ENCODE measurements at regions not wholly inside any gene's neighbourhood (a gene's known extent, or its start where the extent isn't known, plus 50 kb on each side); places are given as distances from the start of the nearest gene placed in this dataset.

DNA sequence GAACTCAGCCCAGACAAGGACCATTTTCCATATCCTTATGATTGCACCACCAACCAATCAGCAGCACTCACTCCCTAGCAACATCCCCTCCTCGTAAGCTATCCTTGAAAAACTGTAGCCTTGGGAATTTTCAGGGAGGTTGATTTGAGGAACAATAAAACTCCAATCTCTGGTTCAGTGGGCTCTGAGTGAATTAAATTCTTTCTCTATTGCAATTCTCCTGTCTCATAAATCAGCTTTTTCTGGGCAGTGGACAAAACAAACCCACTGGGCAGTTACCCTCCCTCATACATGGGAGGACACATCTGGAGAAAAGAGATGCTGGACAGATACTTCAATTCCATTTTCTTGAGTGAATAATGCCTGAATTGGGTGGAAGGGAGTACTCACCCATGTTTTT, 115.4 kb upstream of the STXBP5 start:
- intact Hi-C loops (cut with DNase I), result no loop called here
- DNase-seq, result no peak

DNA sequence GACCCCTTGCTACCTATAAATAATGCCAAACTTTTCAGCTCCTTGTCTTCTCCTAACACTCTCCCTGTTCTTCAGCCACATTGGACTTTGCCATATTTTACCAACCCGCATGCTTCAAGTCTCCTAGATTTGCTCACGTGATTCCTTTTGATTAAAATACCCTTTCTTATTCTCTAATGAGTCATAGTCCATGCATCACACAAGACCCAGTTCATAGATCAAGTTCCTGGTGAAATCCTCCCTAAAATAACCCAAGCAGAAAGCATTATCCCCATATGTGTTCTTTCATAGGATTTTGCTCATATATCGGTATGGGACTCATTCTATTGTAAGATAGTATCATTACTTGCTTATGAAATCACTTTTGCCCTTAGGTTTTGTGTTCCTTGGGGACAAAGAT, 108.9 kb upstream of the STXBP5 start:
- intact Hi-C loops (cut with DNase I), result no loop called here

DNA sequence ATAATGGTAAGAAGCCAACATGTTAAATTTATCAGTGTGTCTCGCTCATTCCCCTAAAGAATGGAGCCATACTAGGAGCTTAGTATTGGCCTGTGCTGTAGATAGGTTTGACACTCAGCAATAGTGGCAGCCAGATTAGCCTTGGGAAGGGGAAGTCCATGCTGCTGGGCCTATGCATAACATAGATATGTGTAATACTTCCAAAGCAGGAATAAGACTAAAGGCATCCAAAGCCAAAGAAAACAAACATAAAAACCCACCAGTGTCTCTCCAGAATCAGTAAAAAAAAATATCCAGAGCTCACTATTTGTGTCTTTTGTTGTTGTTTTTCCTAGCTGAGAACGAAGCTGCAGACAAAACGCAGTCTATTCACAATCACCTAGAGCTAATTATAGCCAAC, 104.2 kb upstream of the STXBP5 start:
- no peak for DNase-seq
- intact Hi-C loops (cut with DNase I), result no loop called here

More for the DNA sequence above, 108.9 kb upstream of the STXBP5 start:
- DNase-seq, result no peak

DNA sequence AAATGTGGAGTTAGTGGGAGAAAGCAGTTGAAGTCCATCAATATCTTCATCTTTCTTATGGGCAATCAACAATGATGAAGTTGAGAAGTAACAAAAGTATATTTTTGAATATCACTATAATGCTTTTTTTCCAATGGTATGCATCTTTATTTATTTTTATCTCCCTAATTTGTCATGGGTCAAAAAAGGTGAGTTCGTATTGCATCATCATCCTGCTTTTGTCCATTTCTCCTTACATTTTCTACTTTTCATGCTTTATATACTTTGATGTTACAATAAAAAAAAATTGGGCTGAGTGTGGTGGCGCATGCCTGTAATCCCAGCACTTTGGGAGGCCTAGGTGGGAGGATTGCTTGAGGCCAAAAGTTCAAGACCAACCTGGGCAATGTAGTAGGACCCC, 101.2 kb upstream of the STXBP5 start:
- no peak for DNase-seq
- intact Hi-C loops (cut with DNase I), result no loop called here

DNA sequence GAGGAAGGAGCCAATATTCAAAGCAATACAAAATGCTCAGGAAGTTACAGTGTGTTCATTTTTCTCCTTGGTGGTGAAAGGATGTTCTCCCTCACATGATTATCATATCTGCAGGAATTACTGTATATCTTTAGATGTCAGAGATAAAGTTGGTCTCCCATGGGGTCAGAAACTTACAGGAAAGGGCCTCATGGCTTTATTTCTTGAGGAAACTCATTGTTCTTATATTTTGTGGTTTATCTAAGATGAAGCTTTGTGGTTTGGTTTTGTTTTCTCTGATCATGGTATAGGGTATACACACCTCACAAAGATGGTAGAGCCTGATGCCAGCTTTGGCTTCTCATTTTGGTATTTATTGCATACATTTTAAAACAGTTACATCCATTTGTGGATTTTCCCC, 100.5 kb upstream of the STXBP5 start:
- DNase-seq, result no peak
- intact Hi-C loops (cut with DNase I), result no loop called here

DNA sequence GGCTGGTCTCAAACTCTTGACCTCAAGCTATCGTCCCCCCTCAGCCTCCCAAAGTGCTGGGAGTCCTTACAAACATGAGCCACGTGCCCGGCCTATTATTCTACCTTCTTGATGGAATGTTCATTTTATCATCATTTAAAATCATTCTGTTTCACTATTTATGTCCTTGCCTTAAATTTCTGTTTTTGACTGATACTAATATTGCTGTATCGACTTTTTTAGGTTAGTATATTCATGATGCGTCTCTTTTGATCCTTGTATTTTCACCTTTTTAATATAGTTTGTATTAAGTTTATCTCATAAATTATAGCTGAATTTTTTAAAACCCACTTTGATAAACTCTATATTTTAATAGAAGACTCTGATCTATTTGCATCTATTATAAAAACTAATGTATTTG, 98.4 kb upstream of the STXBP5 start:
- intact Hi-C loops (cut with DNase I), result no loop called here
- no peak for DNase-seq

DNA sequence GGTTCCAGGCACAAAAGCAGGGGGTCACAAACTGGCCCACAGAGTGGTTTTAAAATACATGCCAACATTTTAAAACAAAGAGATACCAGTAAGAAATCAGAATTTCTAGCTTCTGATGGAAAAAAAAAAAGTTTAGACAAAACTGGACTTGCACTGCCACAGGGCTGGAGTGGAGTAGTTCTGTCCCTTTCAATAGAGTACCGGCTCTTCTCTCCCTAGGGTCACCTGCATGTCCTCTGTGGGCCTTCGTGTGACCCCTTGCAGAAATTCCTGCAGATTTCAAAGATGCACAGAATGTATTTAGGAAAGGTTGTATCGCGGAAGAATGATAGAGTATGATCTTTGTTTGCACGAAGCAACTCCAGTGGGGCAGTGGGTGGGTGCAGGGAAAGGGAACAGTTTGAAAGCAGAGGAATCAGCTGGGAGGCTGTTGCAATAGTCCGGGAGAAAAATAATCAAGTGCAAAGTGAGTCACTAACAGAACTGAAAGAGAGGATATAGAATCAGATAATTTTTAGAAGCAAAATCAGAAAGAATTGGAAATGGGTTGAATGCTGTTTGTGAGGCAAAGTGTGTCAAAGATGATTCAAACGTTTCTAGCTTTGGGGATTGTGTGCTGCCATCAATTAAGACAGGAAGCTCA, 97.3 kb upstream of the STXBP5 start:
- intact Hi-C loops (cut with DNase I), result no loop called here
- DNase-seq, result peak in 24 of 42 donors; percentile 11 to 74 (median 30)

DNA sequence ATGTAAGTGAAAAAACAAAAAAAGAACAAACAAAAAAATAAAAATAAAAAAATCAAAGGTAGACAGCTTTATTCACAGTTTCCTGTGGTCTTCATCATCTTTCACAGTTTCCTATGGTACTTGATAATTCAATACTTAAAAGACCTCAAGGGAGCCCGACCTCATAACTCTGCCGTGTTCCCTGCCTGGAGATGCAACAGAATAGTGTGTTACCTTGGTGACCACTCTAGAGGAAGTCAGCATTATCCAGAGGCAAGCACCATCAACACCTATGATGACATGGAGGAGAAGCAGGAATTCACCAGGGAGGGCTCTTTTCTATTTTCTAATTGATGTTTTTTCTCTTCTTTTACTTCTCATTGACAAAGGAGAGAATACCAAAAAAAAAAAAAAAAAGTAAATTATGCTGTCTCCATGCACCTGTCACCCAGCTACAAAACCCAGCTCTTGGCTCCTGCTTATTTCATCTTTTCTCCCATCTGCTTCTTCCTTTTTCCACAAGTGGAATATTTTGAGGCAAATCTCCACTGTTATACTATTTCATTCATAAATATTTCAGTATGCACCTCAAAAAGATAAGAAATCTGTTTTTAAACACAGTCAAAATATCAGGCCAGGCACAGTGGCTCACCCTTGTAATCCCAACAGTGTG, 95.8 kb upstream of the STXBP5 start:
- DNase-seq, result no peak
- intact Hi-C loops (cut with DNase I), result no loop called here

DNA sequence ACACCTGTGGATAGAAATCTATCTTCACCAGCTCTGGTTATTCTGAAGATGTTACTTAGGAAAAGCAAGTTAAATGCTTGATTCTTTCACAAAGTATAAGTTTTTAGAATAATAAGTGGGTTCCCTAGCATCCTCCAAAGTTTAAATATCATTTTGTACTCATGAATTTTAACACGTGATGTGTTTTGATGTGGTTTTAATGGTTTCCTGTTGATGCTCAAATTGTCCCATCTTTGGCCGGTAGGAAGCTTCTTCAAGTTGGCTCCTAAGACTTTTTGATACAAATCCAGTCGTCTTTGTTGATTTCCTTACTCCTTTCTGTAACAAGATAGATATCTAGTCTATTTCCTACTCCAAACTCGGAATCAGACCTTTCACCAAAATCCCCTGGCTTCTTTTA, 94.5 kb upstream of the STXBP5 start:
- DNase-seq, result no peak
- intact Hi-C loops (cut with DNase I), result no loop called here

DNA sequence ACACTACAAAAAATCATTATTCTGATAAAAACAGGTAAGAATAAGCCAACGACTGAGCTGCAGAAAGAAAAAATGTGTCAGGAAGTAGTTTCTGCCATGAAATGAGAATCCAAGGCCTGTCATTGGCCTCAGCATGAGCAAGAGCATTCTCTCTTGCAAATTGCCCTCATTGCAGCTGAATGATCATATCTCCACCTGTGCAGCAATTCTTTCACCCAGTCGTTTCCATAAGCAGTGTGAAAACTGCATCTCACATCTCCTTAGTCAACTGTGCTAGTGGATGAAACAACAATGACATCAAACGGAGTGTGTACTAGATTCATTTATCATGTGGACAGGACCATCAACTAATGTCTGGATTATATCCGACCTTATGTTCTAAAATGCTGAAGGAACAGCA, 88.2 kb upstream of the STXBP5 start:
- no peak for DNase-seq
- intact Hi-C loops (cut with DNase I), result no loop called here

DNA sequence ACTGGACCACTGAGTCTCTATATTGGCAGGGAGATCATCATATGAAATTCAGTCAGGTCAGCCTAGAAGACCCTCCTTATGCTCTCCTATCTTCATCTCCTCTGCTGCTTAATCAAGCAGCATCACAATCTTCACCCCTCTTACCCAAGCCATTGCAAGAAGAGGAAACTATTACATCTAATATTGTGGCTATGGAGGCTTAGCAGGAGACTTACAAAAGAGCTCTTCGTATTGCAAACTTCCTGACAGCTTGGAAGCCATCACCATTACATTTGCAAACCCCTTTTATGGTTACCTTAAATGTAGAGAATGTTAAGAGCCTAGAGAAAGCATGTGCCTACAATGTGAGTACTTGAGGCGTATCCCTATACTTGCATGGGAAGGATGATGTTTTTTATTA, 87.2 kb upstream of the STXBP5 start:
- intact Hi-C loops (cut with DNase I), result no loop called here
- no peak for DNase-seq

DNA sequence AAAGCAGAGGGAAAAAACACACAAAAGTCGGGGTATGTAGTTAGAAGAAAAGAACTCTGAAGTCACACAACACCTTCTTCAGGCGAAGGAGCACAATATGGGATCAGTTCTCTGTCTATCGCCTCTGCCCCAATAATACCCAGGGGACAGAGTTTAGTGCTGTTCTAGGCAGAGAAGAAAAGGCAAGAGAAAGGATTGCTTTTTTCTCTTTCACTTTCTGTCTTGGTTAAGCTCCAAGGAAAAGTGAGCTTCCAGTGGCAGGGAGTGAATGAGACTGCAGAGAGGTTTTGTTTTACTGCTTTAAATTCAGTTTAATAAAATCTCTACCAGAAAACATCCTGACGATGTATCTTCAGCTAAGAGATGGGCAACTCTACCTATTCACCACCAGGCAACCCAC, 86.6 kb upstream of the STXBP5 start:
- no peak for DNase-seq
- intact Hi-C loops (cut with DNase I), result no loop called here

DNA sequence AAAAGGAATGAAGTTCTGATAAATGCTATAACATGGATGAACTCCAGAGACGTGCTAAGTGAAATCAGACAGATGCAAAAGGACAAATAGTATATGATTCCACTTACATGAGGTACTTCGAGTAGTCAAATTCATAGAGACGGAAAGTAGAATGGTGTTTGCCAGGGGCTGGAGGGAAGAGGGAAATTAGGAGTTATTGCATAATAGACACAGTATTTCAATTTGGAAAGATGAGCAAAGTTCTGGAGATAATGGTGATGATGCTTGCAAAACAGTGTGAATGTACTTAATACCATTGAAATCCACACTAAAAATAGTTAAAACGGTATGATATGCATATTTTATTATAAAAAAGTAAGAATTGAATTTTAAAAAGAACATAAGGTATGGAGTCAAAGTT, 84.9 kb upstream of the STXBP5 start:
- intact Hi-C loops (cut with DNase I), result no loop called here

DNA sequence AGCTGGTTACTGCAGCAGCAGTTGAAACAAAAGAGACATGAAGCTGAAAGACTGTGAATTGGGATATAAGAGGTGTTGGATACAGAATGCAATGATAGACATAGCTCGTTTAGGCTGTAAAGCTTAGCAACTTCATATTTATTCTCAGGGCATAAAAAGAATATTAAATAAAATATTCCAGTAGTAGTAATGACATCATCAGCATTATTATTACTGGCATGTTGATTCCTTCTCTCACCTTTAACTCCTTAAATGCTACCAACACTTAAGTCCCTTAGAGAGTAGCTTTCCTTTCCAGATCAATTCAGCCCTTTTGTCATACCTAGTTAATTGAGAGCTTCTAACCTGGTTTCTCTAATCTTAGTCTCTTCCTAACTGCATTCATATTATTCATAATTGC, 81.4 kb upstream of the STXBP5 start:
- intact Hi-C loops (cut with DNase I), result no loop called here
- DNase-seq, result no peak

More for the DNA sequence above, 84.9 kb upstream of the STXBP5 start:
- no peak for DNase-seq

DNA sequence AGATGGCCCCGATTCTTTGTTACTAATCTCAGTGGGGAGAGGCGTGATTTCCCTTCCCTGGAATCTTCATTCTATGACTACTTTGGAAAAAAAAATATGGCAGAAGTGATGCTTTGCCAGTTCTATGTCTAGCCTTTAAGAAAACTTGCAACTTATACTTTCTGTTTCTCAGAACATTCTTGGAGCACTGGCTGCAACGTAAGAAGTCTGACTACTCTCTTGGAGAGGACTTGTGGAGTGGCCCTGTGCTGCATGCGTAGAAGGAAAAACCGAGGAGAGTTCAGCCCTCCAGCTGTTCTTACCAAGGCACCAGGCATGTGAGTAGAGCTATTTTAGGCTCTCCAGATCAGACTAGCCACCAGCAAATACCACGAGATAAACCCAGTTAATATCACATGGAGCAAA, 77.6 kb upstream of the STXBP5 start:
- intact Hi-C loops (cut with DNase I), result no loop called here
- DNase-seq, result no peak

DNA sequence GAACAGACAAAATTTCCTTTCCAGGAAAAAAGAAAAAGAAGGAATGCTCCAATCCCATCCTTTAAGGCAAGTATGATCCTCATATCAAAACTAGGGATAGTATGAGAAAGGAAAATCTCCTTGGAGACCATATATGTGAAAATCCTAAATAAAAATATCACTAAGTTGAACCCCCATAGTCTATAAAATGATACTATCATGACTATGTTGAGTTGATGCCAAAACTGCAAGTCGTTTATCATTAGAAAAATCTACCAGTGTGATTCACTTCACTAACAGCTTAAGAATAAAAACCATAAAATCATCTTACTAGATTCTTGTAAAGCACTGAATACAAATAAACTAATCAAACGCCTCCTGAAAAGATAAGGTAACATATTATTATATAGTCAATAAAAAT, 76.6 kb upstream of the STXBP5 start:
- no peak for DNase-seq
- intact Hi-C loops (cut with DNase I), result no loop called here

DNA sequence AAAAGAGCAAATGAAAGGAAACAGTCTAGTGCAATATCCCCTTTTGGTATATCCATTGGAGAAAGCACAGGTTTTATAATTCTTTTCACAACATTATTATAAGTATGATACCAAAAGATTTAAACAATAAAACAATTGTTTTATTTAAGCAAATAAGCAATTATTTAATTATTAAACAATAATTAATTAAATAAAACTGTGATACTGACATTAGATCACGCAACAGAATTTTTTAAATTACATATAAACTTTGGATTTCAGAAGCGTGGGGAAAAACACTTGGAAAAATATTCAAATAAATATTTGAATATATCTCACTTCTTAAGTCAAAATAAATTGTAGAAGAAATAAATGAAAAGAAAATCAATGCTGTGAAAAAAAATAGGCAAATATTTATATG, 76.2 kb upstream of the STXBP5 start:
- DNase-seq, result no peak
- intact Hi-C loops (cut with DNase I), result no loop called here

DNA sequence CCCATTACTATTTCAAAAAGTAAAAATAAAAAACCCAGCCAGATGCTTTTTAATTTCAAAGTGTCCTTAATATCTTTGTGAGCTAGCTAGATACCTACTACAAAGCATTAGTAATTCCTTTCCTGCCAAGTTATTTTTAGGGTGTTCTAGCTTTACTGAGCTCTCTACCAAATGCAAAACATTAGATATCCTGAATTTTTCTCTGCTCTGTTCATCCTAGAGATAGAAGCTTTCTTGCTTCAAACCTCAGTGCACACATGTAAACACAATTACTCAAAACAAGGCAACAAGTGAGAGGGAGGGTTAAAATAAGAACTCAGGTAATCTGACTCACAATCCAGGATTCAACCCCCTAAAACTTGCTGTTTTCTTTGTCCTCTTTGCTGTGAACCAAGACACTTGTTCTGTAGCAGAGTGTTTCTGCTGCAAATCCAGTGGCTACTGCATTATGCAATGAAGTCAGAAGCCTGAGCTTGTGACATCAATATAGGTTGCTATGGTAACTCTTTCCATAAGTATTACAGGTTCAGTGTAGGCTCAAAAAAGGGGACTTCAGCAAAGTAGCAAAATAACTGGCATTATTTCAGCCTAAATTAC, 72.6 kb upstream of the STXBP5 start:
- intact Hi-C loops (cut with DNase I), result no loop called here
- peak in 6 of 42 donors; percentile 15 to 51 (median 18) for DNase-seq

DNA sequence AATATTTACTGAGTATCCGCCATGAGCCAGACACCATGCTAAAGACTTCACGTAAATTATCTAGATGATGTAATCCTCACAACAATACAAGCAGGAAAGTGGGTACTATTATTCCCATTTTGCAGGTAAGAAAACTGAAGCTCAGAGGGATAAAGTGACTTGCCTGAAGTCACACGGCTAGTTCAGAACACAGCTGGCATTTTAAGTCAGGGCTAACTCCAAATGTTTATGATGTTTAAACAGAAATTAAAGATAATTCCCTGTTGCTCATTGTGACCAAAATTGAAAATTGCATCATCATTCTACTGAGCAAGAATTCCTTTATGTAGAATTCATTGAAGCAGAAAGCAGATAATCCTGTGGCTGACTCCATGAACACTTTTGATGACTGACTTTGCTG, 71.3 kb upstream of the STXBP5 start:
- no peak for DNase-seq
- intact Hi-C loops (cut with DNase I), result no loop called here

DNA sequence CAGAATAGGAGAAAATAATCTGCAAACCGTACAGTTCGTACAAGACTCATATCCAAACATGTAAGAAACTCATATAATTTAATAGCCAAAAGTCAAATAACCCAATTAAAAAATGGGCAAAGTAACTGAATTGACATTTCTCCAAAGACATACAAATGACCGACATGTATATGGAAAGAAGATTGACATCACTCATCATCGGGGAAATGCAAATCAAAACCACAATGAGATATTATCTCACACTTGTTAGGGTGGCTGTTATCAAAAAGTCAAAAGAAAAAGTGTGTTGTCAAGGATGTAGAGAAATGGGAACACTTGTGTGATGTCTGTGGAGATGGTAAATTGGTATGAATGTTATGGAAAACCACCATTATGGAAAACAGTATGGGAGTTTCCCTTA, 70.5 kb upstream of the STXBP5 start:
- DNase-seq, result no peak
- intact Hi-C loops (cut with DNase I), result no loop called here

DNA sequence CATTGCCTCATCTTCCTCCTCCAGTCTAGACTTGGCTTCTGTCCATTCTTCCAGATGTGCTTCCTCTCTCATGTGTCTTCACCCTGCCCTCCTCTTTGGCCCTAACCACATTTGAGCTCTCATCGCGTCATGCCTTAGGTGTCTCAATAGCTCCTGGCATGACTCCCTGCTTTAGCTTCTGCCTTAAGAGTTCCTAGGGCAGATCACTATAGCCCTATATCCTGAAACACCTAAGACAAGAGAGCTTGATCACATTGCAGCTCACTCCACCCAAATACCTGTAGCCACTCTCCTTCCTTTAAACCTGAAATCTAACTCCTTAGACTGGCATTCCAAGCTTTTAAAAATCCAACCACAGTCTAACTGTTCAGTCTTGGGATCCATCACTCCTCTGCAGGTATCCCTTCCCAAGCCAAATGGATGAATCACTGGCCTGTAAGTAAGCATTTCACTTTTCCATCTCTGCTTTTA, 69.0 kb upstream of the STXBP5 start:
- intact Hi-C loops (cut with DNase I), result no loop called here
- DNase-seq, result no peak
